Endothelial cell of umbilical vein (primary cell): ENCODE measurements at regions not wholly inside any gene's neighbourhood (a gene's known extent, or its start where the extent isn't known, plus 50 kb on each side); places are given as distances from the start of the nearest gene placed in this dataset.

Source experiments
- BruUV-seq: library from RNA; stranded (reverse); fragments of 400-500 nt; replicated peaks from 2 replicates; lab custom pipeline; 2021; lab: Mats Ljungman, UMichigan
- CTCF ChIA-PET: fragments of 300-600, 350-600 bp; sonication (Branson Sonifier 250); formaldehyde crosslinking; loops from one replicate; lab custom pipeline; 2021; ENCODE audit warnings: antibody characterized with exemption, inconsistent platforms; lab: Charles Lee
- POLR2A ChIA-PET: fragments of 300-600, 350-600 bp; sonication (Branson Sonifier 250); formaldehyde crosslinking; loops from one replicate; lab custom pipeline; 2021; ENCODE audit warnings: antibody characterized with exemption, inconsistent platforms; lab: Charles Lee
- DNase-seq: peaks from one replicate; pipeline ENCODE4 v3.0.0-alpha.2; 2011; ENCODE audit warnings: low read depth, low spot score
- FAIRE-seq: peaks from 2 replicates; lab custom pipeline; 2011; peaks lifted over from hg19 to GRCh38; lab: Jason Lieb, UNC
- H2AFZ ChIP-seq: 2 replicates; pipeline ENCODE4 v1.6.0; 2012; ENCODE audit warnings: low read depth, low read length, control low read depth, inconsistent platforms
- H3K27ac ChIP-seq: 2 replicates; pipeline ENCODE4 v1.5.1; 2011; ENCODE audit warnings: low read depth, mild to moderate bottlenecking, control low read depth, low read length, moderate library complexity; ENCODE audit not compliant: insufficient read depth
- H3K27me3 ChIP-seq, 2 experiments: 2 replicates each; pipeline versions ENCODE4 v1.6.0 to v1.6.1; 2011; ENCODE audit warnings: low read length in 2 of 2, mixed read lengths in 1 of 2; ENCODE audit not compliant: control insufficient read depth in 2 of 2, insufficient read depth in 2 of 2
- H3K36me3 ChIP-seq, 2 experiments: 2 replicates in 1 of 2; 3 replicates in 1 of 2; pipeline ENCODE4 v1.5.1; 2011; ENCODE audit warnings: low read length in 2 of 2, mild to moderate bottlenecking in 1 of 2, moderate library complexity in 1 of 2; ENCODE audit not compliant: control insufficient read depth in 2 of 2, insufficient read depth in 2 of 2; ENCODE audit errors: extremely low read depth in 1 of 2
- H3K4me1 ChIP-seq: 3 replicates; pipeline ENCODE4 v1.5.1; 2011; ENCODE audit warnings: mild to moderate bottlenecking, low read length; ENCODE audit not compliant: control insufficient read depth, insufficient read depth; ENCODE audit errors: extremely low read depth
- H3K4me2 ChIP-seq: 2 replicates; pipeline ENCODE4 v1.6.1; 2011; ENCODE audit warnings: low read length, control low read depth, mixed read lengths; ENCODE audit not compliant: insufficient read depth
- H3K4me3 ChIP-seq, 3 experiments: fragments of 200-600 bp in 1 of 3; sonication (generic), shearing (Covaris generic) in 1 of 3; replicated peaks in 1 of 3; 2 replicates each; pipeline ENCODE4 v1.5.1; 2011 to 2016; ENCODE audit warnings: control low read depth in 3 of 3, low read length in 3 of 3, mild to moderate bottlenecking in 2 of 3, inconsistent platforms in 1 of 3, low read depth in 1 of 3, moderate library complexity in 1 of 3; ENCODE audit not compliant: insufficient read depth in 1 of 3
- H3K79me2 ChIP-seq: 2 replicates; pipeline ENCODE4 v1.6.0; 2012; ENCODE audit warnings: low read length, inconsistent platforms; ENCODE audit not compliant: control insufficient read depth, insufficient read depth
- H3K9ac ChIP-seq: replicated peaks from 2 replicates; pipeline ENCODE3; 2011; ENCODE audit warnings: low read length, control low read depth; ENCODE audit not compliant: insufficient read depth; ENCODE audit errors: extremely low read depth
- H3K9me1 ChIP-seq: replicated peaks from 3 replicates; pipeline ENCODE4 v1.6.0; 2011; ENCODE audit warnings: mild to moderate bottlenecking, low read length; ENCODE audit not compliant: control insufficient read depth, insufficient read depth; ENCODE audit errors: extremely low read depth
- H3K9me3 ChIP-seq: replicated peaks from 2 replicates; pipeline ENCODE4 v1.5.1; 2012; ENCODE audit warnings: low read length, inconsistent platforms; ENCODE audit not compliant: control insufficient read depth, insufficient read depth
- H4K20me1 ChIP-seq: replicated peaks from 2 replicates; pipeline ENCODE3; 2011; ENCODE audit warnings: mild to moderate bottlenecking, low read length; ENCODE audit not compliant: control insufficient read depth, insufficient read depth; ENCODE audit errors: extremely low read depth
- EZH2 ChIP-seq: IDR thresholded peaks from 2 replicates; pipeline ENCODE4 v1.6.1; 2012; ENCODE audit warnings: borderline replicate concordance, low read depth, mild to moderate bottlenecking, moderate library complexity, low read length, inconsistent platforms; ENCODE audit not compliant: severe bottlenecking
- FOS ChIP-seq: IDR thresholded peaks from 2 replicates; pipeline ENCODE4 v1.6.1; 2011; ENCODE audit warnings: mild to moderate bottlenecking, low read length, moderate library complexity, borderline replicate concordance; ENCODE audit not compliant: insufficient read depth
- GATA2 ChIP-seq: IDR thresholded peaks from 2 replicates; pipeline ENCODE4 v1.7.0; 2011; ENCODE audit warnings: low read depth, mild to moderate bottlenecking, moderate library complexity, mixed read lengths, low read length; ENCODE audit not compliant: insufficient read length, insufficient read depth
- JUN ChIP-seq: IDR thresholded peaks from 2 replicates; pipeline ENCODE4 v1.6.1; 2011; ENCODE audit warnings: borderline replicate concordance, low read depth; ENCODE audit not compliant: insufficient read length, insufficient read depth
- MYC ChIP-seq: IDR thresholded peaks from one replicate; pipeline ENCODE4 v1.6.1; 2011; ENCODE audit warnings: mild to moderate bottlenecking, low read depth, low read length
- POLR2A ChIP-seq: IDR thresholded peaks from 2 replicates; pipeline ENCODE4 v1.6.1; 2012; ENCODE audit warnings: low read depth, mild to moderate bottlenecking, control low read depth, low read length
- POLR2AphosphoS5 ChIP-seq: IDR thresholded peaks from 2 replicates; pipeline ENCODE4 v1.6.1; 2012; ENCODE audit warnings: low read depth, mild to moderate bottlenecking, control low read depth, low read length, moderate library complexity; ENCODE audit not compliant: insufficient read depth
- dilution Hi-C: fragments of 300-500 bp; cut with MboI; formaldehyde crosslinking; loops from one replicate; pipeline ENCODE4 v1.15.0; 2019; ENCODE audit warnings: low sequenced_read_pairs; ENCODE audit not compliant: extremely low pct_ligation_motif_present
- intact Hi-C: fragments of 100-400 bp; cut with micrococcal nuclease; formaldehyde crosslinking; loops from one replicate; pipeline ENCODE4 v1.10.0; 2022
- TF ChIP-seq, protein P1 (sequence below), 2 donors: IDR thresholded peaks; 1 replicate in 1 of 2; 2 replicates in 1 of 2; pipeline ENCODE4 v1.5.1; 2011; ENCODE audit warnings: low read length in 2 of 2, mild to moderate bottlenecking in 2 of 2, moderate library complexity in 2 of 2, control low read depth in 1 of 2, inconsistent platforms in 1 of 2, low read depth in 1 of 2; ENCODE audit not compliant: insufficient read depth in 1 of 2; ENCODE audit errors: extremely low read depth in 1 of 2
- TF ChIP-seq, protein P2 (sequence below): IDR thresholded peaks from 2 replicates; pipeline ENCODE4 v1.6.1; 2011; ENCODE audit not compliant: insufficient read depth, insufficient read length

DNA sequence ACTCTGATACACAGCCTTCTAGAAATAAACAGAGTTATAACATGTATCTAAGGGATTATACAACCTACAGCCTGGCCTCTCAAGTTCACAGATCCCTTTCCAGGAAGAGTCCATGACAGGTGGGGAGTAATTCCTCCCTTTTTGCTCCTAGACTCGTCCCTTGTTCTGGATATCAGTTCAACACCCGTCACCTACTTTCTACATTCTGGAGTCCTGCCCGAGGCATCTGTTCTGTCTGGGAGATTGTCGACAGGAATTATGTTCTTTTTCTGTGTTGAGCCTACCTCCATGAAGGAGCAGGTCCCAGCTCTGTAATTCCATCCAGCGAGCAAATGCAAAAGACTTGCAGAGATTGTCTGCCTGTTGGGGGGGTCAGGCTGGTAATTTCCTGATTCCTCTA lies 224.6 kb upstream of the NTM start:
- Histone ChIP-seq H3K36me3 (no peaks in the 10 kb centered on the region), H3K27ac (no peak overlapping the region), H3K4me3 (no peak overlapping the region), H3K4me2 (no peak overlapping the region), H3K9ac (no peak overlapping the region), H3K4me1 (no peaks in the 10 kb centered on the region), H3K9me3 (peaks cover under 1% of the 10 kb centered on the region), H2AFZ (no peak overlapping the region), H4K20me1 (no peaks in the 10 kb centered on the region), H3K79me2 (no peaks in the 10 kb centered on the region), H3K9me1 (no peaks in the 10 kb centered on the region), H3K27me3 (no peaks in the 10 kb centered on the region)
- CTCF ChIA-PET = no interaction called here
- TF ChIP-seq EZH2 (no peak), POLR2A (no peak), GATA2 (no peak), MYC (no peak)
- TF ChIP-seq, protein P1, sequence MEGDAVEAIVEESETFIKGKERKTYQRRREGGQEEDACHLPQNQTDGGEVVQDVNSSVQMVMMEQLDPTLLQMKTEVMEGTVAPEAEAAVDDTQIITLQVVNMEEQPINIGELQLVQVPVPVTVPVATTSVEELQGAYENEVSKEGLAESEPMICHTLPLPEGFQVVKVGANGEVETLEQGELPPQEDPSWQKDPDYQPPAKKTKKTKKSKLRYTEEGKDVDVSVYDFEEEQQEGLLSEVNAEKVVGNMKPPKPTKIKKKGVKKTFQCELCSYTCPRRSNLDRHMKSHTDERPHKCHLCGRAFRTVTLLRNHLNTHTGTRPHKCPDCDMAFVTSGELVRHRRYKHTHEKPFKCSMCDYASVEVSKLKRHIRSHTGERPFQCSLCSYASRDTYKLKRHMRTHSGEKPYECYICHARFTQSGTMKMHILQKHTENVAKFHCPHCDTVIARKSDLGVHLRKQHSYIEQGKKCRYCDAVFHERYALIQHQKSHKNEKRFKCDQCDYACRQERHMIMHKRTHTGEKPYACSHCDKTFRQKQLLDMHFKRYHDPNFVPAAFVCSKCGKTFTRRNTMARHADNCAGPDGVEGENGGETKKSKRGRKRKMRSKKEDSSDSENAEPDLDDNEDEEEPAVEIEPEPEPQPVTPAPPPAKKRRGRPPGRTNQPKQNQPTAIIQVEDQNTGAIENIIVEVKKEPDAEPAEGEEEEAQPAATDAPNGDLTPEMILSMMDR (IDR thresholded peaks at IDR 0.05; ENCODE audit: extremely low read depth in 1 of 2, insufficient read depth in 1 of 2, low read depth in 1 of 2, low read length in 2 of 2) = no peak
- intact Hi-C loops = no loop called here
- FAIRE-seq (no peak), DNase-seq (no peak)
- no TSS peak for BruUV-seq
- POLR2A ChIA-PET = no interaction called here
- dilution Hi-C loops = no loop called here

DNA sequence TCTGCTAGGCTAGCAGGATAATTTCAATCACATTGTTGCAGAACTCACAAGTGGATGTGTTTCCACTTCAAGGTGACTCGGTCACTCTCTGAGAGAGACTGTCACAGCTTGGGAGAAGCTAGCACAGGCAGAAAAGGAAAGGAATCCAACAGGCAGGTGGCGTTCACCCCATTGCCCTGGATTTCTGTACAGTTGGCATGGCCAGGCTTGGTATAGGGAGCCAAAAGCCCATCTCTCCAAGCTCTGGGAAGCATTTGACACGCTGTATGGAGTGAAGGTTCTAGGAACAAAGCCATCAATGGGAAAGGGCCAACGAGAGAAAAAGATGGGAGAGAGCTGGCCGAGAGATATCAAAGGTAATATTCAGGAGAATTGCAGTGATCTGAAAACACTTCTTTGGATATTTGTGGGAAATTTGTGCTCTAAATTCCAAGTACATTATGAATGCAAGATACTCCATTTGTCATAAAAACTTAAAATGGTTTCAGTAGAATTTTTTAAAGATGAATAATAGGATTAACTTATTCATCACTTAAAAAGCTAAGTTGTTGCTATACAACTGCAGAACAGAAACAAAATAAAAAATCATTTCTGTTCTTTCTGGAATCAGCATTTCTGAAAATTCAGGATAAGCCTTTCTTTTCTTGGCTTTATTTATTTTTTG lies 223.5 kb upstream of the NTM start:
- TF ChIP-seq MYC = no peak
- TF ChIP-seq EZH2 = no peak
- TF ChIP-seq FOS = no peak
- no peak for TF ChIP-seq GATA2
- TF ChIP-seq POLR2AphosphoS5 = no peak
- TF ChIP-seq, protein P2, sequence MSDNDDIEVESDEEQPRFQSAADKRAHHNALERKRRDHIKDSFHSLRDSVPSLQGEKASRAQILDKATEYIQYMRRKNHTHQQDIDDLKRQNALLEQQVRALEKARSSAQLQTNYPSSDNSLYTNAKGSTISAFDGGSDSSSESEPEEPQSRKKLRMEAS = no peak
- TF ChIP-seq JUN = no peak
- TF ChIP-seq POLR2A = no peak
- TF ChIP-seq, protein P1 (IDR thresholded peaks at IDR 0.05; ENCODE audit: extremely low read depth in 1 of 2, insufficient read depth in 1 of 2, low read depth in 1 of 2, low read length in 2 of 2) = no peak
- Histone ChIP-seq H3K9me3 (peaks cover 2% of the 10 kb centered on the region), H4K20me1 (no peaks in the 10 kb centered on the region), H3K4me1 (no peaks in the 10 kb centered on the region), H3K4me2 (no peak overlapping the region), H3K27ac (no peak overlapping the region), H3K9me1 (no peaks in the 10 kb centered on the region), H3K36me3 (no peaks in the 10 kb centered on the region), H3K79me2 (no peaks in the 10 kb centered on the region), H3K4me3 (no peak overlapping the region), H3K9ac (no peak overlapping the region), H2AFZ (no peak overlapping the region), H3K27me3 (no peaks in the 10 kb centered on the region)
- BruUV-seq = no TSS peak
- CTCF ChIA-PET = no interaction called here
- no peak for FAIRE-seq
- POLR2A ChIA-PET = no interaction called here
- dilution Hi-C loops (no loop called here), intact Hi-C loops (no loop called here)
- DNase-seq = no peak
